Lower leg skin (tissue), 4 donors: ENCODE measurements at regions not wholly inside any gene's neighbourhood (a gene's known extent, or its start where the extent isn't known, plus 50 kb on each side); places are given as distances from the start of the nearest gene placed in this dataset.

Experiments
- DNase-seq, 2 donors: peaks; one replicate each; pipeline ENCODE4 v3.0.0-alpha.2; 2019; ENCODE audit warnings: low spot score in 2 of 2
- H3K4me3 ChIP-seq: fragments of 200-600 bp; sonication (generic); 2 replicates; pipeline ENCODE4 v1.5.1; 2017; ENCODE audit warnings: mild to moderate bottlenecking, low read depth; ENCODE audit not compliant: poor library complexity, severe bottlenecking
- POLR2A ChIP-seq, 2 donors: fragments of 450-650 bp; IDR thresholded peaks; one replicate each; pipeline ENCODE4 v1.6.1; 2016 to 2017; ENCODE audit warnings: antibody characterized with exemption in 2 of 2, mild to moderate bottlenecking in 1 of 2, moderate library complexity in 1 of 2
- WGBS, 2 donors: methylation state at CpG; one replicate each; pipeline ENCODE4 v1.1.5; 2018; 5-methylcytosine and 5-hydroxymethylcytosine counted together
- intact Hi-C: fragments of 100-400 bp; cut with DNase I; formaldehyde crosslinking; loops from one replicate; pipeline ENCODE4 v1.15.0; 2023; ENCODE audit warnings: low total_unique reads
- TF ChIP-seq, protein P1 (sequence below), 3 donors: fragments of 450-650 bp; IDR thresholded peaks; one replicate each; pipeline ENCODE4 v1.5.1; 2016; ENCODE audit warnings: antibody characterized with exemption in 3 of 3, mild to moderate bottlenecking in 3 of 3, moderate library complexity in 2 of 3

GRCh38 chr18:25701821-25702220 lies 349.9 kb upstream of the ZNF521 start:
- H3K4me3 ChIP-seq: no peak overlapping the region
- intact Hi-C loops: loop anchor here (10.0 kb wide), 1 partner anchor 63 kb away; no protein-coding TSS in a partner anchor
- no peak for DNase-seq
- 93 to 94% methylated on average over 5 of the region's 5 CpGs for WGBS, 2 donors
- no peak for TF ChIP-seq POLR2A (IDR thresholded peaks at IDR 0.05)
- TF ChIP-seq, protein P1, sequence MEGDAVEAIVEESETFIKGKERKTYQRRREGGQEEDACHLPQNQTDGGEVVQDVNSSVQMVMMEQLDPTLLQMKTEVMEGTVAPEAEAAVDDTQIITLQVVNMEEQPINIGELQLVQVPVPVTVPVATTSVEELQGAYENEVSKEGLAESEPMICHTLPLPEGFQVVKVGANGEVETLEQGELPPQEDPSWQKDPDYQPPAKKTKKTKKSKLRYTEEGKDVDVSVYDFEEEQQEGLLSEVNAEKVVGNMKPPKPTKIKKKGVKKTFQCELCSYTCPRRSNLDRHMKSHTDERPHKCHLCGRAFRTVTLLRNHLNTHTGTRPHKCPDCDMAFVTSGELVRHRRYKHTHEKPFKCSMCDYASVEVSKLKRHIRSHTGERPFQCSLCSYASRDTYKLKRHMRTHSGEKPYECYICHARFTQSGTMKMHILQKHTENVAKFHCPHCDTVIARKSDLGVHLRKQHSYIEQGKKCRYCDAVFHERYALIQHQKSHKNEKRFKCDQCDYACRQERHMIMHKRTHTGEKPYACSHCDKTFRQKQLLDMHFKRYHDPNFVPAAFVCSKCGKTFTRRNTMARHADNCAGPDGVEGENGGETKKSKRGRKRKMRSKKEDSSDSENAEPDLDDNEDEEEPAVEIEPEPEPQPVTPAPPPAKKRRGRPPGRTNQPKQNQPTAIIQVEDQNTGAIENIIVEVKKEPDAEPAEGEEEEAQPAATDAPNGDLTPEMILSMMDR (IDR thresholded peaks at IDR 0.05): no peak

- DNase-seq: no peak
- intact Hi-C loops: no loop called here
- whole genome bisulfite sequencing, 2 donors: 57 to 62% methylated on average over 3 of the region's 3 CpGs
- no peak overlapping the region for H3K4me3 ChIP-seq
- no peak for TF ChIP-seq POLR2A (IDR thresholded peaks at IDR 0.05)
- TF ChIP-seq, protein P1 (IDR thresholded peaks at IDR 0.05): no peak
Observed at GRCh38 chr18:25686960-25687500, 335.1 kb upstream of the ZNF521 start.

DNA sequence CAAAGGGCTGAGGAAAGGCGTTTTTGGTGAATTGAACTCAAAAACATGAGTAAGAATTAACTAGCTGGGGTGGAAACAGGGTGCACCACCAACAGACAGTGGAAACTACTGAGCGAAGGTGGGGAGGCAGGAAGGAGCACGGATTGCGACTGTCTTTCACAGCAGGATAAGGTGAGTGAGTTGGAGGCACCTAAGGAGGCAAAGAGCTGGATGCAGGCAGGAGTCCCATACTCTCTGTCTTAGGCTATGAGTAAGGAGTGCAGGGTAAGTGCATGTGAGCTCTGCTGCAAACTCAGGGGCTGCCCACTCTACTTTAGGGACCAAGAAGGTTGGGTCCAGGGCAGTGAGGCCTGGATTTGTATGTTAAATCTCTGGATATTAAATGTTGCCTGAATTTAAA lies 333.1 kb upstream of the ZNF521 start:
- H3K4me3 ChIP-seq: no peak overlapping the region
- intact Hi-C loops: no loop called here
- no peak for DNase-seq
- 90 to 91% methylated on average over 4 of the region's 4 CpGs for WGBS, 2 donors
- TF ChIP-seq POLR2A (IDR thresholded peaks at IDR 0.05): no peak
- TF ChIP-seq, protein P1 (IDR thresholded peaks at IDR 0.05): no peak

- TF ChIP-seq, protein P1 (IDR thresholded peaks at IDR 0.05): no peak
- TF ChIP-seq POLR2A (IDR thresholded peaks at IDR 0.05): no peak
- 74 to 77% methylated on average over 2 of the region's 2 CpGs for WGBS, 2 donors
- DNase-seq: no peak
- H3K4me3 ChIP-seq: no peak overlapping the region
- intact Hi-C loops: no loop called here
Observed at GRCh38 chr18:25679491-25679890, 327.5 kb upstream of the ZNF521 start.

- no peak for DNase-seq
- no peak for TF ChIP-seq POLR2A (IDR thresholded peaks at IDR 0.05)
- TF ChIP-seq, protein P1 (IDR thresholded peaks at IDR 0.05): no peak
- no peak overlapping the region for H3K4me3 ChIP-seq
- intact Hi-C loops: no loop called here
- WGBS, 2 donors: 80 to 84% methylated on average over 4 of the region's 4 CpGs
Observed at GRCh38 chr18:25678221-25678620, 326.3 kb upstream of the ZNF521 start.
